Stimulated activated naive CD8-positive, alpha-beta T cell treated with anti-CD3 and anti-CD28 coated beads, Interleukin-15, amount 100 ng/mL, for 72 hours (primary cell): ENCODE measurements at regions not wholly inside any gene's neighbourhood (a gene's known extent, or its start where the extent isn't known, plus 50 kb on each side); places are given as distances from the start of the nearest gene placed in this dataset.

Experiments used
- ATAC-seq: fragments of 150-1000 bp; cut with Tn5 transposase; 2 replicates; pipeline ENCODE4 v1.10.0; 2021; ENCODE audit warnings: mild to moderate bottlenecking, moderate library complexity
- DNase-seq, 2 donors: peaks; one replicate each; pipeline ENCODE4 v3.0.0; 2021 to 2022
- H3K27ac Mint-ChIP-seq, 2 donors: one replicate each; pipeline ENCODE4 v1.8.0; 2022; ENCODE audit warnings: mild to moderate bottlenecking in 2 of 2, mixed read lengths in 2 of 2, moderate library complexity in 2 of 2
- H3K27me3 Mint-ChIP-seq: one replicate; pipeline ENCODE4 v1.8.0; 2022; ENCODE audit warnings: mixed read lengths
- H3K4me1 Mint-ChIP-seq: one replicate; pipeline ENCODE4 v1.8.0; 2022; ENCODE audit warnings: mild to moderate bottlenecking, mixed read lengths
- H3K4me3 Mint-ChIP-seq, 2 donors: one replicate each; pipeline ENCODE4 v1.8.0; 2022; ENCODE audit warnings: mild to moderate bottlenecking in 2 of 2, mixed read lengths in 2 of 2, moderate library complexity in 1 of 2
- H3K9me3 Mint-ChIP-seq, 2 donors: one replicate each; pipeline ENCODE4 v1.8.0; 2022; ENCODE audit warnings: mixed read lengths in 2 of 2

- DNase-seq (no peak), ATAC-seq (no peak)
- Mint-ChIP-seq H3K9me3 (peaks cover 0 to 8% of the 10 kb centered on the region in 2 donors), H3K27ac (peak overlapping the region; percentile 84 to 96), H3K4me1 (peaks cover 81% of the 10 kb centered on the region), H3K4me3 (peak overlapping the region in 1 of 2 donors; percentile 35), H3K27me3 (no peaks in the 10 kb centered on the region)
Observed at GRCh38 chr14:98226411-98226810, 1045.6 kb downstream of the BCL11B start.

- H3K9me3 Mint-ChIP-seq, result peaks cover 0 to 8% of the 10 kb centered on the region in 2 donors
- ATAC-seq, result peak; percentile 89
- peaks cover 83% of the 10 kb centered on the region for H3K4me1 Mint-ChIP-seq
- H3K27ac Mint-ChIP-seq, result peak overlapping the region; percentile 84 to 96
- H3K27me3 Mint-ChIP-seq, result no peaks in the 10 kb centered on the region
- H3K4me3 Mint-ChIP-seq, result peak overlapping the region; percentile 70 to 78
- peak; percentile 56 to 72 for DNase-seq
Observed at GRCh38 chr14:98227000-98227726, 1044.8 kb downstream of the BCL11B start.

GRCh38 chr14:98227727-98228111 lies 1044.3 kb downstream of the BCL11B start:
- DNase-seq (no peak), ATAC-seq (no peak)
- H3K27ac Mint-ChIP-seq, result peak overlapping the region; percentile 84 to 96
- peak overlapping the region; percentile 70 to 78 for H3K4me3 Mint-ChIP-seq
- peaks cover 0 to 8% of the 10 kb centered on the region in 2 donors for H3K9me3 Mint-ChIP-seq
- no peaks in the 10 kb centered on the region for H3K27me3 Mint-ChIP-seq
- peaks cover 80% of the 10 kb centered on the region for H3K4me1 Mint-ChIP-seq

GRCh38 chr14:98229656-98230366 lies 1042.2 kb downstream of the BCL11B start:
- Mint-ChIP-seq H3K27me3 (no peaks in the 10 kb centered on the region), H3K4me3 (peak overlapping the region; percentile 72 to 80), H3K27ac (peak overlapping the region; percentile 75 to 88), H3K9me3 (peaks cover 0 to 8% of the 10 kb centered on the region in 2 donors), H3K4me1 (peaks cover 81% of the 10 kb centered on the region)
- ATAC-seq (no peak), DNase-seq (no peak)

GRCh38 chr14:98230411-98230810 lies 1041.6 kb downstream of the BCL11B start:
- H3K4me1 Mint-ChIP-seq, result peaks cover 80% of the 10 kb centered on the region
- peaks cover 0 to 6% of the 10 kb centered on the region in 2 donors for H3K9me3 Mint-ChIP-seq
- H3K27ac Mint-ChIP-seq, result no peak overlapping the region
- ATAC-seq, result no peak
- peak overlapping the region in 1 of 2 donors; percentile 80 for H3K4me3 Mint-ChIP-seq
- no peak for DNase-seq
- H3K27me3 Mint-ChIP-seq, result no peaks in the 10 kb centered on the region

GRCh38 chr14:98231210-98231609 lies 1040.8 kb downstream of the BCL11B start:
- peaks cover 72% of the 10 kb centered on the region for H3K4me1 Mint-ChIP-seq
- no peak overlapping the region for H3K27ac Mint-ChIP-seq
- DNase-seq (no peak), ATAC-seq (no peak)
- no peaks in the 10 kb centered on the region for H3K27me3 Mint-ChIP-seq
- no peaks in the 10 kb centered on the region for H3K9me3 Mint-ChIP-seq
- no peak overlapping the region for H3K4me3 Mint-ChIP-seq

GRCh38 chr14:98233656-98234055 lies 1038.3 kb downstream of the BCL11B start:
- Mint-ChIP-seq H3K27me3 (no peaks in the 10 kb centered on the region), H3K4me1 (peaks cover 60% of the 10 kb centered on the region), H3K4me3 (no peak overlapping the region), H3K9me3 (no peaks in the 10 kb centered on the region), H3K27ac (peak overlapping the region in 1 of 2 donors; percentile 35)
- no peak for ATAC-seq
- no peak for DNase-seq

GRCh38 chr14:98234208-98234607 lies 1037.8 kb downstream of the BCL11B start:
- ATAC-seq (peak; percentile 95), DNase-seq (peak in 1 of 2 donors; percentile 46)
- Mint-ChIP-seq H3K4me3 (no peak overlapping the region), H3K27me3 (no peaks in the 10 kb centered on the region), H3K27ac (no peak overlapping the region), H3K4me1 (peaks cover 60% of the 10 kb centered on the region), H3K9me3 (no peaks in the 10 kb centered on the region)

GRCh38 chr14:98236314-98236713 lies 1035.7 kb downstream of the BCL11B start:
- Mint-ChIP-seq H3K4me1 (peaks cover 53% of the 10 kb centered on the region), H3K27ac (no peak overlapping the region), H3K27me3 (no peaks in the 10 kb centered on the region), H3K9me3 (no peaks in the 10 kb centered on the region), H3K4me3 (no peak overlapping the region)
- ATAC-seq (no peak), DNase-seq (no peak)

- H3K27me3 Mint-ChIP-seq, result no peaks in the 10 kb centered on the region
Observed at GRCh38 chr14:98237939-98238338, 1034.1 kb downstream of the BCL11B start.

GRCh38 chr14:98240376-98240775 lies 1031.6 kb downstream of the BCL11B start:
- H3K9me3 Mint-ChIP-seq, result no peaks in the 10 kb centered on the region
- DNase-seq, result no peak
- no peak overlapping the region for H3K4me3 Mint-ChIP-seq
- no peaks in the 10 kb centered on the region for H3K27me3 Mint-ChIP-seq
- peaks cover 28% of the 10 kb centered on the region for H3K4me1 Mint-ChIP-seq
- no peak for ATAC-seq
- no peak overlapping the region for H3K27ac Mint-ChIP-seq

More at GRCh38 chr14:98237939-98238338, 1034.1 kb downstream of the BCL11B start:
- Mint-ChIP-seq H3K27ac (no peak overlapping the region), H3K4me3 (no peak overlapping the region), H3K9me3 (no peaks in the 10 kb centered on the region), H3K4me1 (peaks cover 49% of the 10 kb centered on the region)
- ATAC-seq (no peak), DNase-seq (no peak)

GRCh38 chr14:98242903-98243302 lies 1029.1 kb downstream of the BCL11B start:
- no peak for DNase-seq
- H3K27ac Mint-ChIP-seq, result no peak overlapping the region
- peaks cover 0 to 8% of the 10 kb centered on the region in 2 donors for H3K9me3 Mint-ChIP-seq
- H3K27me3 Mint-ChIP-seq, result no peaks in the 10 kb centered on the region
- ATAC-seq, result no peak
- H3K4me1 Mint-ChIP-seq, result peaks cover 24% of the 10 kb centered on the region
- H3K4me3 Mint-ChIP-seq, result no peak overlapping the region

GRCh38 chr14:98243332-98243731 lies 1028.7 kb downstream of the BCL11B start:
- Mint-ChIP-seq H3K4me1 (peaks cover 19% of the 10 kb centered on the region), H3K4me3 (no peak overlapping the region), H3K27ac (no peak overlapping the region), H3K9me3 (peaks cover 0 to 8% of the 10 kb centered on the region in 2 donors), H3K27me3 (no peaks in the 10 kb centered on the region)
- no peak for DNase-seq
- no peak for ATAC-seq

GRCh38 chr14:98244162-98244948 lies 1027.6 kb downstream of the BCL11B start:
- H3K27ac Mint-ChIP-seq, result peak overlapping the region in 1 of 2 donors; percentile 54
- H3K27me3 Mint-ChIP-seq, result no peaks in the 10 kb centered on the region
- H3K4me3 Mint-ChIP-seq, result no peak overlapping the region
- DNase-seq (no peak), ATAC-seq (no peak)
- peaks cover 11% of the 10 kb centered on the region for H3K4me1 Mint-ChIP-seq
- peaks cover 0 to 8% of the 10 kb centered on the region in 2 donors for H3K9me3 Mint-ChIP-seq

GRCh38 chr14:98244966-98245569 lies 1026.9 kb downstream of the BCL11B start:
- Mint-ChIP-seq H3K27me3 (no peaks in the 10 kb centered on the region), H3K4me1 (peaks cover 6% of the 10 kb centered on the region), H3K4me3 (no peak overlapping the region), H3K27ac (no peak overlapping the region), H3K9me3 (peaks cover 0 to 8% of the 10 kb centered on the region in 2 donors)
- ATAC-seq (no peak), DNase-seq (no peak)
